ENCODE measurements at regions not wholly inside any gene's neighbourhood (a gene's known extent, or its start where the extent isn't known, plus 50 kb on each side); places are given as distances from the start of the nearest gene placed in this dataset.

- Histone ChIP-seq H3K36me3 (ENCODE audit: control insufficient read depth in 5 of 5, insufficient read depth in 5 of 5, low read length in 5 of 5) (no peaks in the 10 kb centered on the region), H3K4me1 (ENCODE audit: control insufficient read depth in 5 of 5, insufficient read depth in 5 of 5, low read length in 5 of 5) (no peaks in the 10 kb centered on the region), H3K27ac (ENCODE audit: low read depth, low read length) (no peak overlapping the region), H3K27me3 (ENCODE audit: control insufficient read depth in 5 of 5, insufficient read depth in 4 of 5, low read length in 5 of 5) (peaks cover 2 to 13% (median 8%) of the 10 kb centered on the region in 5 donors), H3K9ac (ENCODE audit: low read length in 5 of 5) (no peak overlapping the region), H3K4me3 (ENCODE audit: low read depth in 1 of 5, low read length in 5 of 5) (no peak overlapping the region), H3K9me3 (ENCODE audit: control insufficient read depth in 5 of 5, low read length in 5 of 5) (peaks cover 0 to 16% (median 0%) of the 10 kb centered on the region in 5 donors)
Measured at GRCh38 chr18:78510091-78510490, 469.5 kb upstream of the SALL3 start.

DNA sequence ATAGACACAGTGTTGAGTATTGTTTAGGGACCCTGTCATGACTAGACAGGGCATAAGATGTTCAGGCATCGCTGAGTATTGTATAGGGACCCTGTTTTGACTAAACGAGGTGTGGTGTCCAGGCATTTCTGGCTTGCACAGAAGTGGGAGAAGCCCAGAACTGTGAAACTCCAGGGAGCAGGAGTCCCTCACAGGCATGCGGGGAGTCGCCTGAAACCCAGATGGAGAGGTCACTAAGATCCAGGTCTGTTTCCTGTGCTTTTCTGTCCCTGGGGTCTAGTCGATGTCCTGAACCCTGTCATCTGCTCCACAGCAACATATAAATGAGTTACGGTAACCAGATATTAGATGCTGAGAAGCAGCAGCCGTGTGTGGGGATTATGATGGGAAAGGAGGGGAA lies 469.0 kb upstream of the SALL3 start:
- Histone ChIP-seq H3K4me1 (ENCODE audit: control insufficient read depth in 5 of 5, insufficient read depth in 5 of 5, low read length in 5 of 5) (no peaks in the 10 kb centered on the region), H3K4me3 (ENCODE audit: low read depth in 1 of 5, low read length in 5 of 5) (no peak overlapping the region), H3K36me3 (ENCODE audit: control insufficient read depth in 5 of 5, insufficient read depth in 5 of 5, low read length in 5 of 5) (no peaks in the 10 kb centered on the region), H3K9me3 (ENCODE audit: control insufficient read depth in 5 of 5, low read length in 5 of 5) (peaks cover 0 to 16% (median 0%) of the 10 kb centered on the region in 5 donors), H3K27ac (ENCODE audit: low read depth, low read length) (no peak overlapping the region), H3K27me3 (ENCODE audit: control insufficient read depth in 5 of 5, insufficient read depth in 4 of 5, low read length in 5 of 5) (peaks cover 2 to 10% (median 8%) of the 10 kb centered on the region in 5 donors), H3K9ac (ENCODE audit: low read length in 5 of 5) (no peak overlapping the region)

GRCh38 chr18:78511666-78512601 lies 467.7 kb upstream of the SALL3 start:
- Histone ChIP-seq H3K27ac (ENCODE audit: low read depth, low read length) (no peak overlapping the region), H3K9ac (ENCODE audit: low read length in 5 of 5) (no peak overlapping the region), H3K4me1 (ENCODE audit: control insufficient read depth in 5 of 5, insufficient read depth in 5 of 5, low read length in 5 of 5) (no peaks in the 10 kb centered on the region), H3K9me3 (ENCODE audit: control insufficient read depth in 5 of 5, low read length in 5 of 5) (peaks cover 0 to 16% (median 0%) of the 10 kb centered on the region in 5 donors), H3K27me3 (ENCODE audit: control insufficient read depth in 5 of 5, insufficient read depth in 4 of 5, low read length in 5 of 5) (peaks cover 2 to 8% (median 4%) of the 10 kb centered on the region in 5 donors), H3K4me3 (ENCODE audit: low read depth in 1 of 5, low read length in 5 of 5) (no peak overlapping the region), H3K36me3 (ENCODE audit: control insufficient read depth in 5 of 5, insufficient read depth in 5 of 5, low read length in 5 of 5) (no peaks in the 10 kb centered on the region)

GRCh38 chr18:78514910-78515670 lies 464.5 kb upstream of the SALL3 start:
- H3K27me3 ChIP-seq (ENCODE audit: control insufficient read depth in 5 of 5, insufficient read depth in 4 of 5, low read length in 5 of 5): peaks cover 0 to 11% (median 6%) of the 10 kb centered on the region in 5 donors
- H3K4me1 ChIP-seq (ENCODE audit: control insufficient read depth in 5 of 5, insufficient read depth in 5 of 5, low read length in 5 of 5): no peaks in the 10 kb centered on the region
- H3K4me3 ChIP-seq (ENCODE audit: low read depth in 1 of 5, low read length in 5 of 5): no peak overlapping the region
- H3K27ac ChIP-seq (ENCODE audit: low read depth, low read length): no peak overlapping the region
- no peak overlapping the region for H3K9ac ChIP-seq (ENCODE audit: low read length in 5 of 5)
- H3K36me3 ChIP-seq (ENCODE audit: control insufficient read depth in 5 of 5, insufficient read depth in 5 of 5, low read length in 5 of 5): no peaks in the 10 kb centered on the region
- peaks cover 0 to 14% (median 0%) of the 10 kb centered on the region in 5 donors for H3K9me3 ChIP-seq (ENCODE audit: control insufficient read depth in 5 of 5, low read length in 5 of 5)

DNA sequence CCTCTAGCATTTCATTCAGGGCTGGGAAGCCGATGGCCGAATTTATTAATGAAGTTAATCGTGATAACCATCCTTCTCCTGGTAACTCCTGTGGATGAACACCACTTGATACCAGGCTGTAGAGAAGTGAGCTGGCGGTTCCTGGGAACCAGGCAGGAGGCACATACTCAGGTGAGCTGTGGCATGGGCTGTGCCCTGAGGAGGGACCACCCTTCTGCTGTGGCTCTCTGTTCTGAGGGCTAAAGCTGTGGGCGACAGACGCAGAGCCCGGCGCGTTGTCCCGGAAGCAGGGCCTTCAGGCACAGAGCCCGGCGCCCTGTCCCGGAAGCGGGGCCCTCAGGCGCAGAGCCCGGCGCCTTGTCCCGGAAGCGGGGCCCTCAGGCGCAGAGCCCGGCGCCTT lies 462.3 kb upstream of the SALL3 start:
- H3K27me3 ChIP-seq (ENCODE audit: control insufficient read depth in 5 of 5, insufficient read depth in 4 of 5, low read length in 5 of 5): peaks cover 0 to 6% (median 3%) of the 10 kb centered on the region in 5 donors
- H3K4me1 ChIP-seq (ENCODE audit: control insufficient read depth in 5 of 5, insufficient read depth in 5 of 5, low read length in 5 of 5): no peaks in the 10 kb centered on the region
- H3K9ac ChIP-seq (ENCODE audit: low read length in 5 of 5): no peak overlapping the region
- H3K36me3 ChIP-seq (ENCODE audit: control insufficient read depth in 5 of 5, insufficient read depth in 5 of 5, low read length in 5 of 5): no peaks in the 10 kb centered on the region
- no peak overlapping the region for H3K27ac ChIP-seq (ENCODE audit: low read depth, low read length)
- peaks cover 0 to 7% (median 0%) of the 10 kb centered on the region in 5 donors for H3K9me3 ChIP-seq (ENCODE audit: control insufficient read depth in 5 of 5, low read length in 5 of 5)
- H3K4me3 ChIP-seq (ENCODE audit: low read depth in 1 of 5, low read length in 5 of 5): no peak overlapping the region

DNA sequence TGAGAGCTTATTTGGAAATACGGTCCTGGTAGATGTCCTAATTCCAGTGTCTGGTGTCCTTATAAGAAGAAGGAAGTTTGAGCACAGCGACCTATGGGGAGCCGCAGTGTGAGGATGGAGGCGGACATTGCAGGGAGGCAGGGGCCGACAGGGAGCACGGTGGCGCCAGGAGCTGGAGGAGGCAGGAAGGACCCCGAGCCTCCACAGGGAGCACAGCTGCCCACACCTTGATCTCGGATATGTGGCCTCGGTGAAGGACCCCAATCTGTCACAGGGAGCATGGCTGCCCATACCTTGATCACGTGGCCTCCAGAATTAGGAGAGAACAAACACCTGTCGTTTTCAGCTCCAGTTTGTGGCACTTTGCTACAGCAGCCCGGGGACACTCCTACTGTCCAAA lies 461.6 kb upstream of the SALL3 start:
- H3K27me3 ChIP-seq (ENCODE audit: control insufficient read depth in 5 of 5, insufficient read depth in 4 of 5, low read length in 5 of 5): peaks cover 0 to 3% (median 3%) of the 10 kb centered on the region in 5 donors
- H3K27ac ChIP-seq (ENCODE audit: low read depth, low read length): no peak overlapping the region
- no peaks in the 10 kb centered on the region for H3K36me3 ChIP-seq (ENCODE audit: control insufficient read depth in 5 of 5, insufficient read depth in 5 of 5, low read length in 5 of 5)
- peaks cover 0 to 5% (median 0%) of the 10 kb centered on the region in 5 donors for H3K9me3 ChIP-seq (ENCODE audit: control insufficient read depth in 5 of 5, low read length in 5 of 5)
- H3K9ac ChIP-seq (ENCODE audit: low read length in 5 of 5): no peak overlapping the region
- no peaks in the 10 kb centered on the region for H3K4me1 ChIP-seq (ENCODE audit: control insufficient read depth in 5 of 5, insufficient read depth in 5 of 5, low read length in 5 of 5)
- no peak overlapping the region for H3K4me3 ChIP-seq (ENCODE audit: low read depth in 1 of 5, low read length in 5 of 5)

GRCh38 chr18:78518805-78519204 lies 460.8 kb upstream of the SALL3 start:
- H3K27ac ChIP-seq (ENCODE audit: low read depth, low read length): no peak overlapping the region
- peaks cover 0 to 5% (median 0%) of the 10 kb centered on the region in 5 donors for H3K9me3 ChIP-seq (ENCODE audit: control insufficient read depth in 5 of 5, low read length in 5 of 5)
- no peak overlapping the region for H3K4me3 ChIP-seq (ENCODE audit: low read depth in 1 of 5, low read length in 5 of 5)
- H3K27me3 ChIP-seq (ENCODE audit: control insufficient read depth in 5 of 5, insufficient read depth in 4 of 5, low read length in 5 of 5): peaks cover 0 to 4% (median 3%) of the 10 kb centered on the region in 5 donors
- no peaks in the 10 kb centered on the region for H3K4me1 ChIP-seq (ENCODE audit: control insufficient read depth in 5 of 5, insufficient read depth in 5 of 5, low read length in 5 of 5)
- H3K9ac ChIP-seq (ENCODE audit: low read length in 5 of 5): no peak overlapping the region
- H3K36me3 ChIP-seq (ENCODE audit: control insufficient read depth in 5 of 5, insufficient read depth in 5 of 5, low read length in 5 of 5): no peaks in the 10 kb centered on the region

GRCh38 chr18:78519394-78520062 lies 460.1 kb upstream of the SALL3 start:
- Histone ChIP-seq H3K4me1 (ENCODE audit: control insufficient read depth in 5 of 5, insufficient read depth in 5 of 5, low read length in 5 of 5) (no peaks in the 10 kb centered on the region), H3K9ac (ENCODE audit: low read length in 5 of 5) (no peak overlapping the region), H3K9me3 (ENCODE audit: control insufficient read depth in 5 of 5, low read length in 5 of 5) (peaks cover 0 to 5% (median 0%) of the 10 kb centered on the region in 5 donors), H3K27me3 (ENCODE audit: control insufficient read depth in 5 of 5, insufficient read depth in 4 of 5, low read length in 5 of 5) (peaks cover 2 to 6% (median 3%) of the 10 kb centered on the region in 5 donors), H3K27ac (ENCODE audit: low read depth, low read length) (no peak overlapping the region), H3K4me3 (ENCODE audit: low read depth in 1 of 5, low read length in 5 of 5) (no peak overlapping the region), H3K36me3 (ENCODE audit: control insufficient read depth in 5 of 5, insufficient read depth in 5 of 5, low read length in 5 of 5) (no peaks in the 10 kb centered on the region)

DNA sequence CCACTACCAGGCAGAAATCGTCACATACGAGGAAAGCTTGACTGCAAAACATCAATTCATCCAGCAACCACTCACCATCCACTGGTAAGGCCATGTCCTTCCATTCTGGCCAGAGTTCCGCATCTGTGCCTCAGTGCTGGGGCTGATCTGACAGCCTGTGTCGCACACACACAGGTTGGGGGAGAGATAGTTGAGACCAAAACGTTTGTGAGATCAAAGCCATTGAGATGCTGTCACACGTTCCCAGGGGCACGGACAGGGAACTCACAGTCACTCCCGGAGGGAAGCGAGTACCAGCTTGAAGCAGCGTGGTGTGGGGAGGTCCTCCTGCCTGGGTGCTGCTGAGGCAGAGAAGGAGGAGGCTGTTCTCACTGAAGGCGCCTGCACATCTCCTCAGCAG lies 458.5 kb upstream of the SALL3 start:
- Histone ChIP-seq H3K27ac (ENCODE audit: low read depth, low read length) (no peak overlapping the region), H3K9ac (ENCODE audit: low read length in 5 of 5) (no peak overlapping the region), H3K27me3 (ENCODE audit: control insufficient read depth in 5 of 5, insufficient read depth in 4 of 5, low read length in 5 of 5) (peaks cover 2 to 6% (median 3%) of the 10 kb centered on the region in 5 donors), H3K36me3 (ENCODE audit: control insufficient read depth in 5 of 5, insufficient read depth in 5 of 5, low read length in 5 of 5) (no peaks in the 10 kb centered on the region), H3K4me3 (ENCODE audit: low read depth in 1 of 5, low read length in 5 of 5) (no peak overlapping the region), H3K4me1 (ENCODE audit: control insufficient read depth in 5 of 5, insufficient read depth in 5 of 5, low read length in 5 of 5) (no peaks in the 10 kb centered on the region), H3K9me3 (ENCODE audit: control insufficient read depth in 5 of 5, low read length in 5 of 5) (peaks cover 0 to 5% (median 0%) of the 10 kb centered on the region in 5 donors)
